B cell (primary cell): ENCODE measurements at regions not wholly inside any gene's neighbourhood (a gene's known extent, or its start where the extent isn't known, plus 50 kb on each side); places are given as distances from the start of the nearest gene placed in this dataset.

Experiments
- CTCF ChIP-seq: fragments of 200-600 bp; IDR thresholded peaks from one replicate; pipeline ENCODE4 v1.8.0; 2022; ENCODE audit warnings: antibody characterized with exemption, mild to moderate bottlenecking
- EZH2 ChIP-seq: IDR thresholded peaks from 2 replicates; pipeline ENCODE4 v1.6.1; 2012; ENCODE audit warnings: borderline replicate concordance, low read depth, mild to moderate bottlenecking, moderate library complexity, low read length; ENCODE audit not compliant: insufficient read depth, poor library complexity, severe bottlenecking

GRCh38 chr16:54649876-54650275 is 280.8 kb upstream of the IRX5 start:
- no peak for TF ChIP-seq CTCF
- no peak for TF ChIP-seq EZH2
